Ovary (tissue), 3 donors: ENCODE measurements at regions not wholly inside any gene's neighbourhood (a gene's known extent, or its start where the extent isn't known, plus 50 kb on each side); places are given as distances from the start of the nearest gene placed in this dataset.

Experiments used
- POLR2A ChIP-seq: fragments of 450-650 bp; IDR thresholded peaks from one replicate; pipeline ENCODE4 v1.6.1; 2017; ENCODE audit warnings: antibody characterized with exemption, mild to moderate bottlenecking, moderate library complexity
- TF ChIP-seq, protein P1 (sequence below), 3 donors: fragments of 450-650 bp in 2 of 3; fragments of 200-600 bp in 1 of 3; IDR thresholded peaks; one replicate each; pipeline versions ENCODE4 v1.5.1 to v1.8.0; 2016 to 2022; ENCODE audit warnings: antibody characterized with exemption in 3 of 3, mild to moderate bottlenecking in 1 of 3
- donor health status: DM: no; HTN: no; CAD: no.

DNA sequence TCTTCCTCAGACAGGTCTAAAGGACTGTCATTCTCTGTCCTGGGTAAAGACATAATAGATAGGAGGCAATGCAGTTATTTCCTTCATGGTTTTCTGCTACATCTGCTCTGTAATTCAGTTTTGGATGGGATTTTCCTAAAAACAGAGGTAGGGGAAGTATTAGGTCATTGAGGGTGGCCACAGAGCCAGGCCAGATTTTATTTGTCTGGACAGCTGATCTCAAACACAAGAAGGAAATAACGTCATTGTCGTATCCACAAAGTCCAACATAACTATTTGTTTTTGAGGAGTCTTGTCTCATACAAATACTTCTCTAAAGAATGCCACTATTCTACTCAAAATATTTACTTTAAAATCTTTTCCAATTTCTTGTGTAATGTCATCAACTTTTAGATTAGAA lies 154.8 kb upstream of the MAP2 start:
- TF ChIP-seq, protein P1, sequence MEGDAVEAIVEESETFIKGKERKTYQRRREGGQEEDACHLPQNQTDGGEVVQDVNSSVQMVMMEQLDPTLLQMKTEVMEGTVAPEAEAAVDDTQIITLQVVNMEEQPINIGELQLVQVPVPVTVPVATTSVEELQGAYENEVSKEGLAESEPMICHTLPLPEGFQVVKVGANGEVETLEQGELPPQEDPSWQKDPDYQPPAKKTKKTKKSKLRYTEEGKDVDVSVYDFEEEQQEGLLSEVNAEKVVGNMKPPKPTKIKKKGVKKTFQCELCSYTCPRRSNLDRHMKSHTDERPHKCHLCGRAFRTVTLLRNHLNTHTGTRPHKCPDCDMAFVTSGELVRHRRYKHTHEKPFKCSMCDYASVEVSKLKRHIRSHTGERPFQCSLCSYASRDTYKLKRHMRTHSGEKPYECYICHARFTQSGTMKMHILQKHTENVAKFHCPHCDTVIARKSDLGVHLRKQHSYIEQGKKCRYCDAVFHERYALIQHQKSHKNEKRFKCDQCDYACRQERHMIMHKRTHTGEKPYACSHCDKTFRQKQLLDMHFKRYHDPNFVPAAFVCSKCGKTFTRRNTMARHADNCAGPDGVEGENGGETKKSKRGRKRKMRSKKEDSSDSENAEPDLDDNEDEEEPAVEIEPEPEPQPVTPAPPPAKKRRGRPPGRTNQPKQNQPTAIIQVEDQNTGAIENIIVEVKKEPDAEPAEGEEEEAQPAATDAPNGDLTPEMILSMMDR (IDR thresholded peaks at IDR 0.05) = no peak
- no peak for TF ChIP-seq POLR2A
